Ecto neural progenitor cell (in vitro differentiated cells): ENCODE measurements at regions not wholly inside any gene's neighbourhood (a gene's known extent, or its start where the extent isn't known, plus 50 kb on each side); places are given as distances from the start of the nearest gene placed in this dataset.
"Not testable (repeated sequence)": the region's sequence is repeated elsewhere in the genome, so short reads cannot be mapped to it uniquely, and the experiment has no call there.

Source experiments
- DNase-seq: peaks from one replicate; pipeline ENCODE4 v3.0.0-alpha.2; 2018; ENCODE audit warnings: low spot score

DNA sequence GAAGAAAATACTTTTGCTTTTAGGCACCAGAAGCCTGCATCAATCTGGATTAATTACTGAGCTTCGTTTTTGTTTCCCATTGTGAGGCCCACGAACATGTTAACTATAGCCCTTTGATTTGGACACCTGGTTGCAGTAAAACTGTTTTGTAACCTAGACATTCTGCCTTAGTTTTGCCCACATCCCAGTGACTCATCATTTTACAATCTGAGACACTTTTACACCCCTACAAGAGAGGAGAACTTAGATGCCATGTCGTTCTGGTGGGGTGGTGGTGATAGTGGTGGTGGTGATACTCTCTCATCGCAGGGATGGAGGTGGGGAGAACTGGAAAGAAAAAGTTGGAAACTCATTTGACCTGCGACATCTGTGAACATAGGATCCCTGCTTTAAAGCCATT lies 1257.2 kb downstream of the ADGRL3 start:
- DNase-seq: no peak

DNA sequence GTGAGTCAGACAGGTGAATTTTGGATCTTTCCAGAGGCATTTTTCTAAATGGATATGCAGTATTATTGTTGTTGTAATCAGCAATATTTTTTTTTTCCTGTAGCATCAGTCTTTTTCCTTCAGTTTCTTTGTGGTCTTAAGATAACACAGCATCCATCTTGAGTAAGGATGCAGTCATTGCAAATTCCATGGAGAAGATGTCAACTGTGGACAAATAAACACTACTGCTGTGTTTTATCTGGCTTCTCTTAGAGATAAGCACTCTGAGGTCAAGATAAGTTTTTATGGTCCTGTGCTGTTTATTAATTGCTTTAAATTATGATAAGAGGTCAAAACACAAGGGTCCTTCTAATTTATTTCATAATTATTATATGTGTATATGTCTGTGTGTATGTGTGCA lies 1255.7 kb downstream of the ADGRL3 start:
- DNase-seq: no peak

GRCh38 chr4:62454535-62454934 lies 1254.4 kb downstream of the ADGRL3 start:
- DNase-seq: no peak

GRCh38 chr4:62450740-62451139 lies 1250.6 kb downstream of the ADGRL3 start:
- no peak for DNase-seq

GRCh38 chr4:62449538-62449937 lies 1249.4 kb downstream of the ADGRL3 start:
- no peak for DNase-seq

DNA sequence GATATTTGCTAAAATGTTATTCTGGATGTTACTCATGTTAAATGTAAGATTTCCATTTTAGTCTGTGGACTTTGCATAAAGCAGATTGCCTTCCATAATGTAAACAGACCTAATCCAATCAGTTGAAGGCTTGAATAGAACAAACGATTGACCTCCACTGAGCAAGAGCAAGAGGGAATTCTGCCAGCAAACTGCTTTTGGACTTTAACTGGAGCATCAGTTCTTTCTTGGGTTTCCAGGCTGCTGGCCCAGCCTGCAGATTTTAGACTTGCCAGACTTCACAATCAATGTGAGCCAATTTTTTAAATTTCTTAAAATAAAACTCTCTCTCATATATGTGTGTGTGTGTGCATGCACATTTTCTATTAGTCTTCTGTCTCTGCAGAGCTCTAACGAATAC lies 1248.8 kb downstream of the ADGRL3 start:
- DNase-seq: no peak

DNA sequence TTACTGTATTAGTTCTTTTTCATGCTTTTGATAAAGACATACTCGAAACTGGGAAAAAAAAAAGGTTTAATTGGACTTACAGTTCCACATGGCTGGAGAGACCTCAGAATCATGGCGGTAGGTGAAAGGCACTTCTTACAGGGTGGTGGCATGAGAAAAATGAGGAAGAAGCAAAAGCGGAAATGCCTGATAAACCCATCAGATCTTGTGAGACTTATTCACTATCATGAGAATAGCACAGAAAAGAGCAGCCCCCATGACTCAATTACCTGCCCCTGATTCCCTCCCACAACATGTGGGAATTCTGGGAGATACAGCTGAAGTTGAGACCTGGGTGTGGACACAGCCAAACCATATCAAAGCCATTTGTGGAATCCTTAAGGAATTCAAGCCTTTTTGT lies 1238.9 kb downstream of the ADGRL3 start:
- DNase-seq: no peak

DNA sequence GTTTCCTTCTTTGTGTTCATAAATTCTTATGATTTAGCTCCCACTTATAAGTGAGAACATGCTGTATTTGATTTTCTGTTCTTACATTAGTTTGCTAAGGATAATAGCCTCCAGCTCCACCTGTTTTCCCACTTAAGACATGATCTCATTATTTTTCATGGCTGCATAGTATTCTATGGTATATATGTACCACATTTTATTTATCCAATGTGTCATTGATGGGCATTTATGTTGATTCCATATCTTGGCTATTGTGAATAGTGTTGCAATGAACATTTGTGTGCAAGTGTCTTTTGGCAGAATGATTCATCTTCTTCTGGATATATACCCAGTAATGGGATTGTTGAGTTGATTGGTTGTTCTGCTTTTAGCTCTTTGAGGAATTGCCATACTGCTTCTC lies 1234.8 kb downstream of the ADGRL3 start:
- no peak for DNase-seq

- DNase-seq: not testable (repeated sequence)
These were observed 1231.5 kb downstream of the ADGRL3 start for GRCh38 chr4:62431513-62432231.

DNA sequence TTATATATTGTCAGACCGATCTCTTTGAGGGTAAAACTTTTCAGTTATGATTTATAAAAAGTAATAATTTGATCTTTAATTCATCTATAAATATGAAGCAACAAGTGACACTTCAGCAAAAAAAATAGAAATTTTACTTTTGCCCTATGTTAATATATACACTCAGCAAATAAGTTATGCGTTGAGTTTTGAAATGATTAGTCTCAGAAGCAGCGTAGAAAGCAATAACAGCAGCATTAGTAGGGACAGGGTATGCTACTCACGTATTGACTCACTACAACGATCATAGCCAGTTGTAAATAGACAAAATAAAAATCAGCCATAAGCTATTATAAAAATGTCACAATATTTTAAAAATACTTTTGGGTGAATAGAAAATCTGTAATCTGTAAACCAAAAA lies 1229.2 kb downstream of the ADGRL3 start:
- DNase-seq: no peak

DNA sequence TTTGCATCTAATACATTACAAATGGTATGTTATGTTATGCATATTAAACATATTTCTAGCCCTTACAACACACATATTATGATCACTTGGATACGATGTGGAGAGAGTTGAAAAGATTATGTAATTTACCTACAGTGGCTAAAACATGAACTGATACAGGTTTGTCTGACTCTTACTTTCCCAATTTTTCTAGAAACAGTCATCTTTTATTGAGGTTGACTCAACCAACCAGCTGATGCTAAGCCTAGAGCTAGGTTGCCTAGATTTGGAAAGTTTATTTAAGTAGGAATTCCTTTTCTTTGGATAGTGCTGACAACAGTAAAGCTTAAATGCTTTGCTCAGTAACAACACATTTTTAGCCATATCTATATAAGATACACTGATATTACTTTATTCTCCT lies 1215.1 kb downstream of the ADGRL3 start:
- DNase-seq: no peak

- DNase-seq: no peak
These were observed 1214.4 kb downstream of the ADGRL3 start for GRCh38 chr4:62414563-62414962.

- no peak for DNase-seq
These were observed 1210.4 kb downstream of the ADGRL3 start for GRCh38 chr4:62410371-62411003.

DNA sequence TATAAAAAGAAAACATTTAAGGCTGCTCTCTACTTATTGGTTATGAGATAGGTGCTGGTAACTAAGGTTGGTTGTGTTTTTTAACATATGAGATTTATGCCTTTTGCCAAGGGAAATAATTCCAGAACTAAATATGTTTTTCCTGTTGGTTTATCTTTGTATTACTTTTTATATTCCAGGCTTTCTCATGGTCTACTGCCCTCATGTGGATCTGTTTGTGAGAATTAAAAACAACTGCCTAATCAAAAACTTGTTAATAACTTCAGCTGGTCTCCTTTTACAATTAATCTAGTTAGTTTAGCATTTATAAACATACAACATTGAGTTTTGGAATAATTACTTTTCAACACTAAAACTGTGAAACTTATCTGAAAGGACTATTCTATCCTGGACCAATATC lies 1208.3 kb downstream of the ADGRL3 start:
- DNase-seq: no peak

DNA sequence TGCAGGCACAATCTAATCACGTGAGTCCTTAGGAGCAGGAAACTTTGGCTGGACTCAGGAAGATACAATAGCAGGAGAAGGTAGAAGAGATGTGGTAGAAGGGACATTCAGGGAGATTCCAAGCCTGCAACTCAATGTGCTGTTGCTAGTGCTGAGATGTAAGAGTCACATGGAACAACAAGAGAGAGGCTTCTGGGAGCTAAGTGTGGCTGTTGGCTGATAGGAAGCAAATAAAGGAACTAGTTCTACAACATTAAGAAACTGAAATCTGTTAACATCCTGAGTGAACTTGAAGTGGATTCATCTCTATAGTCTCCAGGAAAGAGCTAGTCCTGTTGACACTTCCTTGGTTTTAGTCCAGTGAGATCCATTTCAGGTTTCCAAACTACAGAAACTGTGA lies 1207.4 kb downstream of the ADGRL3 start:
- DNase-seq: no peak

DNA sequence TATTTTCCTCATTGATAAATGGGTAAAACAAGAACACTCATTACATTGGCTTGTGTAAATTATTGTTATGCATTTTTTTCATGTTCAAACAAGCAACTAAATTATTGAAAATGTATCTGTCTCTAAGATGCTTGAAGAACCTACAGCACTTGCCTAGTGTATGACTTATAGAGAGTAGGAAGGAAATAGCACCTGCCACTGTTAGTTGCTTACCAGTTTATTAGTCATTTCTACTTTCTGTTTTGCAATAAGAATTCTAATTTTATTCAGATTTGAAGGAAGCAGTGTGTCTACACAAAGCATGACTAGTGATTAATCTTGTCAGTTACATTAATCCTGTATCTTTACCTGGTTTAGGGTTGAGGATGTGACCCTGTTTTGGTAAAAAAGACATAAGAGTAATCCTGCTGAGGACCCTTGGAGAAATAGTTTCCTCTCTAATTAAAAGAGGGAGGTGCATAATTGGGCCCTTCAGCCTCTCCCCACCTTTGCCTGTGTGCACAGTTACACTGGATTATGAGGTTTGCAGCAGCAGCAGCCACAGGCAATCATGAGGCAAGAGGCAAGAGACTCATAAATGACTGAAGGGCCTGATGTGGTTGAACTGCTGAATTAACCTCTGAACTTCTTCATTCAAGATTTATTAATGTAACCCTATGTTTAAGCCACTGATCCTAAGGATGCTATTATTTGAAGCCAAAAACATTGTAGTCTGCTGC lies 1202.1 kb downstream of the ADGRL3 start:
- no peak for DNase-seq

DNA sequence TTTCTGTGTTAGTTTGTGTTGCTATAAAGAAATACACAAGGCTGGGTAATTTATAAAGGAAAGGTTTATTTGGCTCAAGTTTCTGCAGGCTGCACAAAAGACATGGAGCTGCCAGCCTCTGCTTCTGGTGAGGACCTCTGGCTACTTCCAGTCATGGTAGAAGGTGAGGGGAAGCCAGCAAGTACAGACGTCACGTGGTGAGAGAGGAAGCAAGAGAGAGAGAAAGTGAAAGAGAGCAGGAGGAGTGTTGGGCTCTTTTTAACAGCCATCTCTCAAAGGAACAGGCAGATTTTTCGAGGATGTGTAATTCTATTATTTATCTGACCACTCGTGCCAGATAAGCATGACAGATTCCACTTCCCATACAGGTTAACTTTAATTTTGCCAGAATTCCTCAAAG lies 1199.1 kb downstream of the ADGRL3 start:
- DNase-seq: no peak

DNA sequence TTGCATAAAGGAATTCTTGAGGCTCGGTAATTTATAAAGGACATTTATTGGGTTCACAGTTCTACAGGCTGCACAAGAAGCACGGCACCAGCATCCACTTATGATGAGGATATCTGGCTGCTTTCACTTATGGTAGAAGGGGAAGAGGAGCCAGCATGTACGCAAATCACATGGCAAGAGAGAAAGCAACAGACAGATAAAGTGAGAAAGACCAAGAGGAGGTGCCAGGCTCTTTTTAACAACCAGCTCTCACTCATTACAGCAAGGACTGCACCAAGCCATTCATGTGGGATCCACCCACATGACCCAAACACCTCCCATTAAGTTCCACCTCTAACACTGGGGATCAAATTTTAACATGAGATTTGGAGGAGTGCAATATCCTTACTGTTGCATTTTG lies 1198.2 kb downstream of the ADGRL3 start:
- no peak for DNase-seq

GRCh38 chr4:62394766-62395165 lies 1194.6 kb downstream of the ADGRL3 start:
- DNase-seq: no peak

DNA sequence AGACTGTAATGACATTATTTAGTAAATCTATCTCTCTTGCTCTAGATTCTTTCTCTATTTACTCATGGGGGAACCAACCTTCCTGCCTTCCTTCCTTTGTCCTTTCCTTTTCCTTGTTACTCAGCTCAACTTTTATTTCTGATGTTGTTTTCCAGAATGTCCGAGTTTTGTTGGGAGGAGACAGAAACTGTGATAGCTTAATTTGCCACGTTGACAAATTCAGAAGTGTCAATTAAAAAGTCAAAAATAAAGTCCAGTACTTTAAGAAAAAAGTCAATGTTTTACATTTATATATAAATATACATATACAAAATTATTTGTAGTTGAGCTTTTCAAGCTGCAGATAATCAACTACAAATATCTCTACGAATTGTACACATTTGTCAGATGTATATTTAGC lies 1187.7 kb downstream of the ADGRL3 start:
- no peak for DNase-seq

DNA sequence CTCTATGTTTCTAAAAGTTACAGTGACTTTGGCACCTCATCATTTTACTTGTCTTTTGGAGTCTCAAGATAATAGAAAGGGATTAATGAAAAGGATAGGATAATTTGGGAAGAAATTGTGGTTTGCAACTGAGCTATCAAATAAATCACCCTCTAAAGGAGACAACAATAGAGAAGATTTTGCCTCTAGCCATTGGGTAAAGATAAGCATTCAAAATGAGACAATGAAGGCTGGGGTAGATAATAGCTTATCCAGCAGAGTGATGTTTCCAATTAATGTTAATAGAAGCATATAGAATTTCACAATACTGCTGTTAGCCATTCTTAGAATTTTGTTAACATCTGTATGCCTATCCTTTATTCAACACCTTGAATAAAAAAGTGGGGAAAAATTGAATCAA lies 1177.6 kb downstream of the ADGRL3 start:
- no peak for DNase-seq

DNA sequence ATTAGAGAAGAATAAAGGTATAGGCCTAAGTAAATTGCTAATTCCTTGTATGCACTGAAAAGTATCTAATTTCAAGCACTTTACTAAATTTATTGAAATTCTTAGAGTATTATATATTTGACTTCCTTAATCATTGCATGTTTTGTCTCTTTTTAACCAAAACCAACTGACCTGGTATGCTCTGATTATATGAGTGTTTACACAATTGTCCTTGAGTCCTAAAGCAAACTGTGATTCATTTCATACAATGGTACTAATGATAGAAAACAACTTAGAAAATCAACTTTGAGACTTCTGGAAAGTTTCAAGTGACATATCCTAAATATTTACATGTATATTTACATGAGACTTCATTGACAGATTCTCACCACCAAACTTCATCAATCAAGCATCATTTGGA lies 1177.1 kb downstream of the ADGRL3 start:
- no peak for DNase-seq

GRCh38 chr4:62366939-62367338 lies 1166.8 kb downstream of the ADGRL3 start:
- no peak for DNase-seq
